ENCODE measurements at regions not wholly inside any gene's neighbourhood (a gene's known extent, or its start where the extent isn't known, plus 50 kb on each side); places are given as distances from the start of the nearest gene placed in this dataset.

- H3K4me3 ChIP-seq: no peak overlapping the region
- peaks cover 17% of the 10 kb centered on the region for H3K27me3 ChIP-seq
- H3K9me3 ChIP-seq: no peaks in the 10 kb centered on the region
- no peak for DNase-seq (ENCODE audit: low spot score in 2 of 2)
- H3K4me1 ChIP-seq: no peaks in the 10 kb centered on the region
- no peak for TF ChIP-seq POLR2A (IDR thresholded peaks at IDR 0.05)
- TF ChIP-seq POLR2AphosphoS5 (IDR thresholded peaks at IDR 0.05): no peak
- TF ChIP-seq CTCF (IDR thresholded peaks at IDR 0.05): no peak
- no peak for TF ChIP-seq EP300 (IDR thresholded peaks at IDR 0.05)
- H3K36me3 ChIP-seq: no peaks in the 10 kb centered on the region
- no peak overlapping the region for H3K27ac ChIP-seq
- WGBS: 68% methylated on average over 8 of the region's 12 CpGs
These were observed 97.2 kb upstream of the SHANK2 start for GRCh38 chr11:71349627-71350026.

GRCh38 chr11:71343828-71344400 lies 91.5 kb upstream of the SHANK2 start:
- DNase-seq (ENCODE audit: low spot score in 2 of 2): no peak
- Histone ChIP-seq H3K27ac (no peak overlapping the region), H3K9me3 (no peaks in the 10 kb centered on the region), H3K4me1 (peaks cover 8% of the 10 kb centered on the region), H3K27me3 (peaks cover 14% of the 10 kb centered on the region), H3K4me3 (no peak overlapping the region), H3K36me3 (no peaks in the 10 kb centered on the region)
- WGBS: 73% methylated on average over 11 of the region's 11 CpGs
- TF ChIP-seq EP300 (IDR thresholded peaks at IDR 0.05) (no peak), CTCF (IDR thresholded peaks at IDR 0.05) (no peak), POLR2A (IDR thresholded peaks at IDR 0.05) (no peak), POLR2AphosphoS5 (IDR thresholded peaks at IDR 0.05) (no peak)

GRCh38 chr11:71342951-71343827 lies 90.8 kb upstream of the SHANK2 start:
- Histone ChIP-seq H3K27ac (no peak overlapping the region), H3K9me3 (no peaks in the 10 kb centered on the region), H3K4me1 (peaks cover 8% of the 10 kb centered on the region), H3K27me3 (peaks cover 11% of the 10 kb centered on the region), H3K36me3 (no peaks in the 10 kb centered on the region), H3K4me3 (no peak overlapping the region)
- WGBS: 86% methylated on average over 16 of the region's 20 CpGs
- no peak for DNase-seq (ENCODE audit: low spot score in 2 of 2)
- peak in 1 of 2 donors; percentile 31 for TF ChIP-seq CTCF (IDR thresholded peaks at IDR 0.05)
- no peak for TF ChIP-seq POLR2AphosphoS5 (IDR thresholded peaks at IDR 0.05)

- H3K4me3 ChIP-seq: no peak overlapping the region
- H3K27ac ChIP-seq: no peak overlapping the region
- no peak for TF ChIP-seq EP300 (IDR thresholded peaks at IDR 0.05)
- H3K27me3 ChIP-seq: peaks cover 11% of the 10 kb centered on the region
- H3K4me1 ChIP-seq: peaks cover 8% of the 10 kb centered on the region
- H3K36me3 ChIP-seq: no peaks in the 10 kb centered on the region
- no peak for DNase-seq (ENCODE audit: low spot score in 2 of 2)
- WGBS: 67% methylated on average over 13 of the region's 13 CpGs
- H3K9me3 ChIP-seq: no peaks in the 10 kb centered on the region
These were observed 89.7 kb upstream of the SHANK2 start for GRCh38 chr11:71342116-71342515.

- Histone ChIP-seq H3K4me3 (no peak overlapping the region), H3K36me3 (no peaks in the 10 kb centered on the region), H3K27me3 (peaks cover 11% of the 10 kb centered on the region), H3K27ac (no peak overlapping the region), H3K4me1 (peaks cover 8% of the 10 kb centered on the region), H3K9me3 (no peaks in the 10 kb centered on the region)
- 90% methylated on average over 8 of the region's 9 CpGs for WGBS
- TF ChIP-seq POLR2AphosphoS5 (IDR thresholded peaks at IDR 0.05): no peak
- TF ChIP-seq CTCF (IDR thresholded peaks at IDR 0.05): no peak
- TF ChIP-seq POLR2A (IDR thresholded peaks at IDR 0.05): no peak
- no peak for TF ChIP-seq EP300 (IDR thresholded peaks at IDR 0.05)
- DNase-seq (ENCODE audit: low spot score in 2 of 2): no peak
These were observed 89.2 kb upstream of the SHANK2 start for GRCh38 chr11:71341596-71341995.

Data from suprapubic skin (tissue), 4 donors.